ENCODE measurements at regions not wholly inside any gene's neighbourhood (a gene's known extent, or its start where the extent isn't known, plus 50 kb on each side); places are given as distances from the start of the nearest gene placed in this dataset.

DNA sequence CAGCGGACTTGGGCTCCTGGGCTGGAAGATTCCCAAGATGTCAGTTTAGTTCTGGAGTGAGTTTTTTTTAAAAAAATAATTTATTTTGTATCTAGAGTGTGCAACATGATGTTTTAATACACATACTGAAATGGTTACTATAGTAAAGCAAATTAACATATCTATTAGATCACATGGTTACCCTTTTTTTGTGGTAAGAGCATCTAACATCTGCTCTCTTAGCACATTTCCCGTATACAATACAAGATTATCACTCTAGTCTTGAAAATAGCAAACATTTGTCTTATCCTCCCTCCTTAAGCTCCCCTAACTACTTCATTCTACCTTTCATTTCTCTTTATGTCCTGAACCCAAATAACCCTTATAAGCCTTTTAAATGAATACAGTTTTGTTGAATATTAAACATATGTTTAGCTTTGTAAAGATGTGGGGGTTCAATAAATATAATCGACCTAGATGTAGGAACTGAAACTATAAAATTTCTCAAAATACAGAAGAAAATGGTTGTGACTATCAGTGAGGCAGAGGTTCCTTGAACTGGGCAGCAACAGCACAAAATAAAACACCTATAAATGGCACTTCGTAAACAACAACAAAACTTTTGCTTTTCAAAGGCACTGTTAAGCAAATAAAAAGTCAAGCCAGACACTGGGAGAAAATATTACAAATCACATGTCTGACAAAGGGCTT lies 466.6 kb downstream of the FGF9 start:
- no peak for DNase-seq

DNA sequence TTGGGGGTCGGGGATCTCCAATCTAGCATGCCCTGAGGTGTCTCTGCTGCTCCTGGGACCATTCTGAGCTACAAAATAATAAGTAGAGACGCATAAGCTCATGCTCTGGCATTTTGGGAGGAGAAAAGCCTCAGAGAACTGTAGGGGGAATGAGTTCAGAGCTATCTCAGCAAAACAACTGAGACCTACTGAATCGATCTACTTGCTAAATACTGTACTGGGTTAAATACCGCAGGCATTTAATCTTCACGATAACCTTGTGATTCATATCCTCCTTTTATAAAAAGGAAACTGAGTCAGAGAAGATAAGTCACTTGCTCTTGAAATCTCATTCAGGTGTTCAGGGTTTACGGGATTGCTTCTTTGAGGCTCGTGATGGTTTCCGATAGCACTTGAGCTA lies 468.1 kb downstream of the FGF9 start:
- no peak for DNase-seq

DNA sequence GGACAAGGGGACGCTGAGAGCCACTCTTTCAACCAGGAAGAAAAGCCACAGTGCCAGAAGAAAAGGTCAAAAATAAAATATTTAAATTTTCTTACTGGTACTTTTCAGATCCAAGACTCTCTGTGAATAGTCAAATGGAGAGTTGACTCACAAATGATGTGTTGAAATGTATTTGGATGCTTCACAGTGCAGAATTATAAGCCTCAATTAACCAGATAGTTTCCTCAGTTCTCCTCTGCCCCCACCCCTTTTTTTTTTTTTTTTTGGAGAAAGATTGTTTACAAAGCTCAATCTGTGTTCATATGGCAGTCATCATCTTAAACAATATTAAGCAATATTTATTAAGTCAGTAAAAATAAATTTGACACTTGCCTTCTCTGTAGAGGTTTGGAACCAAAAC lies 470.8 kb downstream of the FGF9 start:
- DNase-seq, result no peak

DNA sequence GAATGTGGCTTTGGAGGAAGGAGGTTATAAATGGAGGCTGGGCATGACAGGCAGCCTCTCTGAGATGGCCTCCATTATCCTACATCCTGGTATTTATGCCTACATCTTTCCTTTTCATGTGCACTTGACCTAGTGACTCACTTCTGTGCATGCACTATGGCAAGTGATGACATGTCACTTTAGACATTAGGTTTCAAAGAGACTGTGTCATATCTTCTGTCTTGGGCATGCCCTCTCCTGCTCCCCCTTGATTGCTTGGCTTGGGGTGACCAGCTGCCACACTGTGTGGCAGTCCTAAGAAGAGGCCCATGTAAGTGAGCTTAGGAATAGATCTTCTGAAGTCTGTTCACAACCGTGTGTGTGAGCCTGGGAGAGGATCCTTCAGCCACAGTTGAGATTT lies 472.8 kb downstream of the FGF9 start:
- DNase-seq, result no peak

DNA sequence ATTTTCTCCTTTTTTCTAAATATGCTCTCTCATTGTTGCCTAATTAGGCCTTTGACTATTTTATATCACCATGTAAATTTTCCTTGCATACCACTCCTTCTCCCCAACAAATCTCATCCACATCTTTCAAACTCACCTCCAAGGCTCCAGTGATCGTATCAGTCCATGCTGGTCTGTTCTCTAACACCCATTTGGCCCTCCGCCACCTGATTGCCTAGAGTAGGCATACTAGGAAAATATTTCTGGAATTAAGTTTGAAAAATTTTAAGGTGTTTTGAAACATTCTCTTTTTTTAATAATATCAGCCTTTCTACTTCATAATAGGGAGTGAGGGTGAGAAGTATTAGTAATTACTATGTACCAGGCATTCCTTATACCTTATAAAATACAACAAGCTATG lies 473.9 kb downstream of the FGF9 start:
- no peak for DNase-seq

DNA sequence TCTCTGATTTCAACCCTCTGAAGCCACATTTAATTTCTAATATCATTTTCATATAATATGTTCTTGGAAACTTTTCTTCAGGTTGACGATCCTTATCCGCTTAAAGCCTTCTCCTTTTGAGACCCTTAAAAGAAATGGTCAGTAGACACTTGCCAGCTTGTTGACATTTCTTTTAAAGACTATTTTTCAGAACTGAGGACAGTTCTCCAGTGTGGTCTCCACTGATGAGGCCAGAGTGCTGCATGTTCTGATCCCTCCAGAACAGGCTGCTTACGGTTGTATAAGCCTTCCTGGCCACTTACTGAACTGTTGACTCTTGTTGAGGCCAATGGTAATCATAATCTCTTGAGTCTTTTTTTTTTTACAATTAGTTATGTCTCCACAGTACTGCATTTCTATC lies 477.3 kb downstream of the FGF9 start:
- DNase-seq, result no peak

DNA sequence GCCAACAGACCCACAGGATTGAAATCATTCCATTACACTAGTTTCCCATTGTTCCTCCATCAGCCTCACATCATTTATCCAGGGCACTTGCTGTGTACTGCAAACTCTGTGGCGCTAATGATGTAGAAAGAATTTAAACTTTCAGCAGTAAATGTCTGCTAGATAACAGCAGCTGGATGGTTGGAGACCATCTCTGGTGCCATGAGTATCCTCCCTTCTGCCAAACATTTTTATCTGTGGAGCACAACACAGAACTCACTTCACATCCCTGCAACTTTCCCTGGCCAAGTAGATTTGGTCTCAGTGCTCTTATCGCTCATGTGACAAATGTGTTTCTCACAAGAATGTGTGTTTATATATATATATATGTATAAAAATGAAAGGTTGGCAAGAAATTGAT lies 481.9 kb downstream of the FGF9 start:
- DNase-seq, result no peak

DNA sequence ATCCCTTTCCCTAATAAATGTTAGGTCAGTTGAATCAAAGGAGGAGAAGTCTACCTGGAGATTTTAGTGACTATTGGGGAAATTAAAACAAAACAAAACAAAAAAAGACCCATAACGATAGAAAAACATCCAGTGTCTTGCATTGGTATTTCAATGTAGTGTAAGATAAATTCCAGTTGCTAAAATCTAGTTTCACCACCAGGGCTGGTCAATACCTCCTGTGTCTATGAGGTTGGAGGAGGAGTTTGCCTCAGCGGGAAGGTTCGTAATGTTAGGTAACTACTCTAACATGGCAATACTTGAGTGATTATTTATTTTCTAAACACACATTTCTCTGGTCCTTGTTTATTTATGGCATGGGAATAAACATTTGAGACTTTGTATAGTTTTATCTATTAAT lies 483.2 kb downstream of the FGF9 start:
- DNase-seq, result no peak

DNA sequence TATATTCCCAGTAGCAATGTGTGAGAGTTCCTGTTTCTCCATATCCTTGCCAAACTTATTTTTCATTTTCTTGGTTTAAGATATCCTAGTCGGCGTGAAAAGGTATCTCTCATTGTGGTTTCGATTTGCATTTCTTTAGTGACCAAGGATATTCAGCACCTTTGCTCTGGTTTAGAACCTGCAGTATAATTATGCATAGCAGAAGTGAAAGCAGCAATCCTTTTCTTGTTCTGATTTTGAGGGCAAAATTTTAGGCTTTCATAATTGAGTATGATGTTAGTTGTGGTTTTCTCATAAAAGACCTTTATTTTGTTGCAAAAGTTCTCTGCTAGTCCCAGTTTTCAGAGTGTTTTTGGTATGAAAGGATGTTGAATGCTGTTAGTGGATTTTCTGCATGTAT lies 491.0 kb downstream of the FGF9 start:
- DNase-seq, result no peak

DNA sequence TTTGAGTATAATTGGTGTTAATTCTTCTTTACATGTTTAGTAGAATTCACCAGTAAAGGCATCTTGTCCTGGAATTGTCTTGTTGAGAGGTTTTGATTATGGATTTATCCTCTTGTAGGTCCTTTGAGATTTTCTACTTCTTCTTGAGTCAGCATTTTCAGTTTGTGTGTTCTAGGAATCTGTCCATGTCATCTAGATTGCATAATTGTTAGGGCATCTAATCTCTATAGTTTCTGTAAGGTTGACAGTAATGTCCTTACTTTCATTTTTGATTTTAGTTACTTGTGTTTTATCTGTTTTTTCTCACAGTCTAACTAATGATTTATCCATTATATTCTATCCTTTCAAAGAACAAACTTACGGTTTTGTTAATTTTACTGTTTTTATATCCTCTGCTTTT lies 492.0 kb downstream of the FGF9 start:
- no peak for DNase-seq

DNA sequence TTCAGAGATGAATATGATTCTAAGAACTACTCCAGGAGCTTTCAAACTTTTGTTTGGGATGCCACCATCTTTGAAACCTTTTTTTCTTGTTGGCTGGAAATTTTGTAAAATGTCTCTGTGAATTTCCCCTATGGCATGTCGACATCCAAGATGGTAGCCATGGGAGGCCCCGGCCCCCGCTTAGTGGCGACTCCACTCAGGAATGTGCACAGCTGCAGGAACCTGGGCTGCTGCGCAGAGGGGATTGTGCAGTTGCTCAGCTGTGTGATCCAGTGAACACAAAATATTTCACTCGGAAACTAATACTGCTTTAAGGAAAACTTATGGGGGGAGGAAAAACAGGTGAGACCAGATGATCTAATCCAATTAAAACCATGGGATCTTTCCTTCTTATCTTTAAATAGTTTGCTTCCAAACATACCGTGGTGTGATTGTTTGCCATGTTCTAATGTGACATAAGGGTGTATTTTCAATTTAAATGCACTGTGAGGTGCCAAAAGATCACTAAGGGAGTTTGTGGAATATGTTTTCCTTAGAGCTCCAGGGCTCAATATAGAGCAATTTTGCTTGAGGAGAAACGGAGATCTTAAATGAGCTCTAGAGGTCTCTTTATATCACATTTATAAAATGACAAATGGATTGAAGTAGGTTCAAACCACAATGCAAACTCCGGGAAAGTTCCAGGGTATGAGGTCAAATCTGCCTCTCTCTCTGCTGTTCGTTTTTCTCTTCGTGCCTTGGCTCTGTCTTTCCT lies 497.7 kb downstream of the FGF9 start:
- no peak for DNase-seq

DNA sequence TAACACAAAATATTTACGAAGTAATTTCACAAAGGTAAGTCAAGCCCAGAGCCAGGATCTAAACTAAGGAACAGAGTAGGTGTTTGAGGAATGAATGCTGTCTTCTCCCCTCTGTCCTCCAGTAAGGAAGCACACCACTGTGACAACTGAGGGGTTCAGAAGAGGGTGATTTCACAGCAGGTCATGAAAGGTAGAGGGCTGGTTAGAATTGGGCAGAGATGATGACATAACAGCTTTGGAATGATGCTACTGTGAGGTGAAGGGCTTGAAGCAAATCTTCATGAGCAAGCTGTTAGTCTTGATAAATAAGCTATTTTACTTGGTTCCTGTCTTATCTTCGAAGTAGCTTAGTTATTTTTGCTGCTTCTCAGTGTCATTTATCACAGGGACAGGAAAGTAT lies 498.6 kb downstream of the FGF9 start:
- DNase-seq, result no peak

DNA sequence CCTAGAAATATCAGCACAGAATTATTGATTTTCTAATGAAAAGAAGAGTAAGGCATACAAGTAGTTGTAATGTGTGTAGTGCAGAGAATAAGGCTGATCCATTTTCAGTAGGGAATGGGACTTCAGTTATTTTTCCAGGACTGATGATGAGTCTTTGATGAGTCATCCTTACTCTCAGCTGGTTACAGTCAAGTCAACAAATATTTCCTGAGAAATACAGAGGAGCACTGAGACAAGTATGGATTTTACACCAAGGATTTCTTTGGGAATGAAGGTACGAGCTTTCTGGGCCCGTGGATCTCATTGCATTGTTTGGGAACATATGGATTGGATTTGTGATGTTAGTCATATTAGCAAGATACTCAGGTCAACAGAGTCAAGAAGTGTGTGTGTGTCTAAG lies 502.7 kb downstream of the FGF9 start:
- no peak for DNase-seq

DNA sequence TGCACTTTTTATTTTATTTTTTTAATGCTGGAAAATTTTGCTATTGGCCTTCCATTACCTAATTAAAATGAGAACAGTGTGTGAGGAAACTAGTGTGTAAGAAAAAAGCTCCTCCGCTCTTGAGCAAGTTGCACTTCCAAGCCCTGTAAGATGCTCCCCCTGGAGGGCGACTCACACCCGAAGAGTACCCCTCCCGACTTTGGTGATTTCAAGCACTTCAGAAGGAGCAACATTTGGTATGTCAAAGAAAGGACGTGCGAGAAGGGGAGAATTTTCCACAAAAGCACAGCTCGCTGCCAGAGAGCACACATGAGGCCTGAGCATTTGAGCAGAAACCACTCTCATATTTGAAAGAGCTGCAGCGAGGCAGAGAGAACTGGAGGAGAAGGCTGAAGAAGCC lies 504.4 kb downstream of the FGF9 start:
- peak; percentile 40 for DNase-seq

DNA sequence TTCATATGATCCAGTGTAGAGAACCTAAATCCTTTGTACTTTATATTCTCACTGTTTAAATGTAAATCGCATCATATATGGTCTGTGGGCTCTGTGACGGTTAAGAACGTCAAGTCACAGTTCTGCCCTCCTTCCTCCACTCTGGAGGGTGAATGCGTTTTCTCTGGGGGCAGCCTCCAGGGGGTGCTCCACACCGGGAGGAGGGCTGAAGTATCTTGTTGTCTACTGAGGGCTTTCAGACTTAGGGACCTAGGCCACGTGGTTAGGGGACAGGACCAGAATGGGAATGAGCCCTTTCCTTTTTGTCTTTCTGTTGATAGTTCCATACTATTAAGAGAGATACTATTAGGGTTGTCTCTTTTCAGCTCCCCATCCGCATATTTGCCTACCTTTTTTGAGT lies 504.9 kb downstream of the FGF9 start:
- no peak for DNase-seq

DNA sequence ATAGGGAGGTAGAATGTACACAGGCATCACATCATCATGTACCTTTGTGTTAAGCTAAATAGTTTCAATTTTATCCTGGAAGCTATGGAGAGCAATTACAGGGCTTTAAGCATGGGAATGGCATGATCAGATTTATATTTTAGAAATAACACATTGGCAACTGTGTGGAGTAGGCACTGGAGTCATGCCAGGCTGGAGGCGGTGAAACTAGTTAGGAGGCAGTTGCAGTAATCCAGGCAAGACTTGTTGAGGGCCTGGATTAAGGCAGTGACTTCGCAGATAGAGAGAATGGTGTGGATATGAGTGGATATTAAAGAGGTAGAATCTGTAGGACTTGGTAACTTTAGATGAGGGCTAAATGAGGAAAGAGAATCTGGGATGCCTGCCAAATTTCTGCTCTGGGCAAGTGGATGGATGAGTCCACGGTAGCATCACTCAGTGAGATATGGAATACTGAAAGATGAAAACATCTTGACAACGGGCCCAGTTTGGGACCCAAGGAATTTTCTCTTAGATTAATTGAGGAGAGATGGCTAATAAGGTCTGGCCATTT lies 506.2 kb downstream of the FGF9 start:
- DNase-seq, result no peak

DNA sequence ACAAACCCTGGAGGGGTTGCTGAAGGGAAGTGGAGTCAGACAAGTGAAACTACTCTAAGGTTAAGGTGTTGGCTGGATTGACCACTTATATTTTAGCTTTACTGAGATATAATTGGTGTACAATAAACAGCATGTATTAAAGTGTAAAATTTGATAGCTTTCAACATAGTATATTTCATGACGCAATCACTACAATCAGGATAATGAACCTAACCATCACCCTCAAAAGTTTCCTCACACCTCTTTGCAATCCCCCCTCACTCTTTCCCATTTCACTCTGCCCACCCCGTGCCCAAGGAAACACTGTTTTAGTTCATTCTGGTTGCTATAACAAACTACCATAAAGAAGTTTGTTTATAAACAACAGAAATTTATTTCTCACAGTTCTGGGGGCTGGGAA lies 508.0 kb downstream of the FGF9 start:
- DNase-seq, result no peak

DNA sequence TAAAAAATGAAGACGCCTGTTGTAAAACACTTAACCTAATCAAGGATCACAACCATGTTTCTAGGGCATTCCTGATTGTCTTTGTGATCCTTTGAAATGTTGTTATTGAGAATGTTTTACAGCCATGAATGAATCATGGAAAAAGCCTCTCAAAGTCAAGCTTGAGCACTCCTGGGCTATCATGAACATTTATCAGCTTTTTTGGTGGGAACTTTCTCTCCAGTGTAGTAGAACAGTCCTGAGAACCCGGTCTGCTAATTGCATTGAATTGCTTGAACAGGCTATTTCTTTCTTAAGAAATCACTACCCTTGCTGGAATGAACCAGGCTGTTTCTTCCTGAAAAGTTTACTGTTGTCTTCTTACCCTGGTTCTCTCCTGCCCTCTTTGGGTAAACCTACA lies 516.5 kb downstream of the FGF9 start:
- DNase-seq, result no peak

DNA sequence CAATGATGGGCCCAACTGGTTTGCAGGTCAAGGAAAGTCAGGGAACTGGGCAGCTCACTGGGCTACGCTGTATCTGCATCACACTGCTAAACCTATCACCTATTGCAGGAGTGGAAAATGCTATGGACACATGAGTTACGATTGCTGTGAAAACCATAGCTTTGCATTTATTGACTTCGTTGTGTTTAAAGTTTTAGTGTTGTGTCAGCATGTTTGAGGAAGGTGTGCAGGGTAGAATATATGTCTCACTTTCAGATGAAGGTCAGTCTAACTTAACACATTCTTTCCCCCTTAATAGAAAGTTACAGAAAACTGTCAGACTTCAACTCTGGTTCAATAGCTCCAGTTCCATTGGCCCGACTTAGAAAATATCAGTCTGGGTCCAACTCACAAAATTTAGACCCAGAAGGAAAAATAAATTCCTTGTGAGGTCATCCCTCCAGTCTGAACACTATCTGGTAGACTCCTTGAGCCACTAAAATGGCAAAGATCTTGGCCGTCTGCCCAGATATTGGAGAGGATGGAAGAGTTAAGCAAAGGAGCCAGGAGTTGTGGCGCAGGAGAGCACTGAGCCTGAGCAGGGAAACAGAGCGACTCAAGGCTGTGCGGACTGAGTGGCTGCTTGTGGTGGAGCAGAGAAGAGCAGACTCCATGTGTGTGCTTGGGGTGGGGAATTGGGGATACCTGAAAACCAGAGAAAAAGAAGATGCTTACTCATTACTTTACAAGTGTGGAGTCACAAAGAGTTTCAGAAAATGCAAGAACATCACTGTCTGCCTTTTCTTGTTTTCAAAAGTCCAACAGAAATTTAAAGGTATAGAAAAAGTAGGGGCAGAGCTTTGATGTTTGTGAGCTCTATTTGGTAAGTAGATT lies 518.5 kb downstream of the FGF9 start:
- no peak for DNase-seq

DNA sequence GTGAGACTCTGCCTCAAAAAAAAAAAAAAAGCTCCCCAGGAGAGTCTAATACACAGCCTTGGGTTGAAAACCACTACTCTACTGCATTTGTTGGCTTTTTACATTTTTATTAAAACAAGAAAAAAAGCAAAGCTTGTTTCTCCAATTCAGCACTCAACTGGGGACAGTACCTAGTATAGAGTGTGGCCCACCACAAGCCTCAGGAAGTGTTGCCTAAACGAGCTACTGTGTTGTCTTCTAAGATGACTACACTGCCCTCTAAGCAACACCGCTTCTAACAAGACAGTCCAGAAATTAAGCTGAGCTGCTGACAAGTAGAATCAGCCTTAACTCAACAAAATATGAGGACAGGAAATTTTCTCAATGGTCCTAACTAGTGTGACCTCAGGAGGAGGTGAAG lies 522.2 kb downstream of the FGF9 start:
- no peak for DNase-seq

DNA sequence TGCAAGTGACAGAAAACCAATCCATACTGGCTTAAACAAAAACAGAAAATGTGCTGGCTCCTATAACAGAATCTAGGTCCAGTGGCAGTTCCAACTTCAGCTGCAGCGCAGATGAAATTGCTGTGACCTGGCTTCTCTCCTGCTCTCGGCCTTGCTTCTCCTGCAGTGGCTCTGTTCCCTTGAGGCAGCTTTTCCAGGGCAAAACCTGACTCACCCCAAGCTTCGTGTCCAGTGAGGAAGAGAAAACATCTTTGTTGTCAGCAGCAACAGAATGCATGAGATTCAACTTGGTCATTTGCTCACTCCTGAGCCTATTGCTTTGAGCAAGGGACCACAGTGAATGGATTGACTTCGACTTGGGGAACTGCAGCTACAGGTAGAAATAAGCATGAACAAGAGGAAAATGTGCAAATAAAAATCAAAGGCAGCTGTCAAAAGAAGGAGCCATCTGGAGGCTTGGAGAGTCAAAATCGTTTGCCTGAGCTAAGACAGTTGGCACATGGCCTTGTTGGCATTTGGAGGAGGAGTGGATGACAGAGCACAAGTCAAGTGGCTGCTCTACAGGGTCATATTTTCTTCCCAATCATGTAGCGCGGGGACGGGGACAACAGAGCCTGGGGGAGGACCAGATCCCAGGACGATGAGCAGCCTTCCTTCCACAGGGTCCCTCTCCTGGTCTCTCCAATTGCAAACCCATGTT lies 523.4 kb downstream of the FGF9 start:
- DNase-seq, result no peak

DNA sequence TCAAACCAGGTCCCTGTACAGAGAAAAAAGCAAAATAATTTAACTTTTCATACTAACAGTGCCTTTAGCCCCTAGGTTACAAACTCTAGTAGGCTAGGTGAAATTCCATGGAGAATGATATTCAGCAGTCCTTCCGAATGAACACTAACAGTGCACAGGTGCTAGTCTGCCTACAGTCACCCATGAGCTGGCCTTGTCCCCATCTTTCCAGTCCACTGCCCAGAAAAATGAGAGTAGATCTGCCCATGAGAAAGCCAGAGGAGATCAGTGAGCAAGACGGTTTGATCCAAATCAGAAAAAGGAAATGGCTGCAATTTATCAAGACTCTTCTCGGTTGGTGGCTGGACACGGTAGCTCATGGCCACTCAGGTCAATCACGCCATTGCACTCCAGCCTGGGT lies 524.9 kb downstream of the FGF9 start:
- DNase-seq, result no peak

DNA sequence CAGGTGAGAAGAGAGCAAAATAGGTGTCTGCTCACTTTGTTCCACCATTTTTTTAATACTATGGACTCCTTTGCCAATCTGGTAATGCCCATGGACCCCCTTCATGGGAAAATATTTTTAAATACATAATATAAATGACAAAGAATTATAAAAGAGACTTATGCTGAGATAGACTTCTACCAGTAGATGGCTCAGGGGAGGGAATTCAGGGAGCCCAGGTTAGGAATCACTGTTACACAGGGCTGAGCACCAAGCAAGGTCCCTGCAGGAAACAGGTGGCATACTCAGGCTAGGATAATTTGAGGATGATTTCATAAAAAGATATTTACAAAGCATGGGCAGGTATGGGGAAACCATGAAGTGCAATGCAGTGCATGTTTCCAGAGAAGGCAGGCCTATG lies 525.9 kb downstream of the FGF9 start:
- no peak for DNase-seq

All from right hindlimb (tissue), 1 donor.